ENCODE measurements at regions not wholly inside any gene's neighbourhood (a gene's known extent, or its start where the extent isn't known, plus 50 kb on each side); places are given as distances from the start of the nearest gene placed in this dataset.

DNA sequence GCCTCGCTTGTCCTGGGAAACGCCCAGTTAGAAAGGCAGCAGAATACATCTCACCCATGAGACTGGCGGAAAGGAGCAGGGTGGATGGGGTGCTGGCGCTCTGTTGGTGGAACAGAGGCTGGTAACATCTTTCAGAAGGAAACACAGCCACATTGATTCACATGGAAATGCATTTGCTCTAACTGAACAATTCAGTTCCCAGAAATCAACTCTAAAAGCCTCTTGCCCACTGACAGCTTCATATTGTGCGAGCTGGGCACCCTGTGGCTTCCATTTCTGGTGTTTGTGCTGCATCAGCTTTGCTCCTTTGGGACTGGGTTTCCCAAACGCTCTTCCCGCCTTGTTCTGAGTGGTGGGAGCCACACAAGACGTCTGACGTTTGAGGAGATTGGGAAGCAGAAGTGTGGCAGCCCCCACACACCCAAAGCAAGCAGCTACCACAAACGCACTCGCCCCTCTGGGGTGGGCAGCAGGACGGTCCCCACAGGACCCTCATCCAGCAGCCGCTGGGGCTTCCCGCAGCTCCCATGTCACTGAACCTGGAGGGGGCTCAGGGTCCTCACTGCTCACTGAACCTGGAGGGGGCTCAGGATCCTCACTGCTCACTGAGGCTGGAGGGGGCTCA is 229.5 kb downstream of the ERMARD start:
- H3K27ac ChIP-seq (ENCODE audit: low read depth, low read length, poor library complexity, severe bottlenecking), result no peak overlapping the region
- no peak for DNase-seq (ENCODE audit: low spot score)
- H3K4me3 ChIP-seq (ENCODE audit: low read depth, low read length, poor library complexity, severe bottlenecking), result no peak overlapping the region
- H3K9me3 ChIP-seq (ENCODE audit: low read depth, low read length, poor library complexity, severe bottlenecking), result no peaks in the 10 kb centered on the region
- POLR2A ChIA-PET (ENCODE audit: low non-redundant PET), result interaction anchor here (0.6 kb wide), 1 partner anchor 174 kb away, joined by 3 read pairs; no protein-coding TSS in a partner anchor
- BruUV-seq (replicated peaks), result no TSS peak
- no peaks in the 10 kb centered on the region for H3K4me1 ChIP-seq (ENCODE audit: insufficient read depth, low read length, poor library complexity, severe bottlenecking)
- CTCF ChIA-PET, result no interaction called here
- no peaks in the 10 kb centered on the region for H3K27me3 ChIP-seq (replicated peaks; ENCODE audit: insufficient read depth, low read depth, low read length, poor library complexity)
- intact Hi-C loops (cut with micrococcal nuclease; ENCODE audit: unreplicated experiment), result no loop called here
- TF ChIP-seq, protein P1, sequence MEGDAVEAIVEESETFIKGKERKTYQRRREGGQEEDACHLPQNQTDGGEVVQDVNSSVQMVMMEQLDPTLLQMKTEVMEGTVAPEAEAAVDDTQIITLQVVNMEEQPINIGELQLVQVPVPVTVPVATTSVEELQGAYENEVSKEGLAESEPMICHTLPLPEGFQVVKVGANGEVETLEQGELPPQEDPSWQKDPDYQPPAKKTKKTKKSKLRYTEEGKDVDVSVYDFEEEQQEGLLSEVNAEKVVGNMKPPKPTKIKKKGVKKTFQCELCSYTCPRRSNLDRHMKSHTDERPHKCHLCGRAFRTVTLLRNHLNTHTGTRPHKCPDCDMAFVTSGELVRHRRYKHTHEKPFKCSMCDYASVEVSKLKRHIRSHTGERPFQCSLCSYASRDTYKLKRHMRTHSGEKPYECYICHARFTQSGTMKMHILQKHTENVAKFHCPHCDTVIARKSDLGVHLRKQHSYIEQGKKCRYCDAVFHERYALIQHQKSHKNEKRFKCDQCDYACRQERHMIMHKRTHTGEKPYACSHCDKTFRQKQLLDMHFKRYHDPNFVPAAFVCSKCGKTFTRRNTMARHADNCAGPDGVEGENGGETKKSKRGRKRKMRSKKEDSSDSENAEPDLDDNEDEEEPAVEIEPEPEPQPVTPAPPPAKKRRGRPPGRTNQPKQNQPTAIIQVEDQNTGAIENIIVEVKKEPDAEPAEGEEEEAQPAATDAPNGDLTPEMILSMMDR (conservative IDR thresholded peaks at IDR 0.05; ENCODE audit: low read depth, low read length), result no peak
- no peak for TF ChIP-seq EZH2 (IDR thresholded peaks at IDR 0.05; ENCODE audit: borderline replicate concordance, low read depth, low read length, poor library complexity, severe bottlenecking)
- H3K36me3 ChIP-seq (ENCODE audit: insufficient read depth, low read length, poor library complexity, severe bottlenecking), result no peaks in the 10 kb centered on the region

DNA sequence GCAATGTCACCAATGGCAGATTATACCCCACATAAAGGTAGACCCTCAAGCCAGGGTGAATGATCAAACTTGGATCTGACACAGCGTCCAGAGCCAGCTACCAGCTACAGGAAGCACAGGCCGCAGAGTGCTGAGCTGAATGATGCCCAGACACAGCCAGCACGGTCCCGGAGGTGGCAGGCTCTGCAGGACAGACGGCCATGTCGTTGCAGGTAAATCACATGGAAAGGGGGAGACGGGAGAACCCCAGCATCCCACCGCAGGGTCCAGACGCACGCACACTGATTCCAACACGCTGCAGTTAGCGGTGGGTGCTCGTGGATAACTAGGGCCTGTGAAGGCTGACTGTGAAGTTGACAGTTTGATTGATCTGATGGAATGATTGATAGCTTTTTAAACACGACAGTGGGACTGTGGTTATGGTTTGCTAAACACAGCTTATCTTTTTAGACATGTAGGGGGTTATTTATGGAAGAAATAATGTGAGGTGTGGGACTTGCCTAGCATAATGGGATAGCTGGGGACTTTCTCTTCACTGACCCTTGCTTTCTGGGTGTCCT is 228.5 kb downstream of the ERMARD start:
- Histone ChIP-seq H3K9me3 (ENCODE audit: low read depth, low read length, poor library complexity, severe bottlenecking) (no peaks in the 10 kb centered on the region), H3K4me1 (ENCODE audit: insufficient read depth, low read length, poor library complexity, severe bottlenecking) (no peaks in the 10 kb centered on the region), H3K4me3 (ENCODE audit: low read depth, low read length, poor library complexity, severe bottlenecking) (no peak overlapping the region), H3K27ac (ENCODE audit: low read depth, low read length, poor library complexity, severe bottlenecking) (no peak overlapping the region), H3K36me3 (ENCODE audit: insufficient read depth, low read length, poor library complexity, severe bottlenecking) (no peaks in the 10 kb centered on the region), H3K27me3 (replicated peaks; ENCODE audit: insufficient read depth, low read depth, low read length, poor library complexity) (no peaks in the 10 kb centered on the region)
- TF ChIP-seq EZH2 (IDR thresholded peaks at IDR 0.05; ENCODE audit: borderline replicate concordance, low read depth, low read length, poor library complexity, severe bottlenecking), result no peak
- TF ChIP-seq, protein P1 (conservative IDR thresholded peaks at IDR 0.05; ENCODE audit: low read depth, low read length), result no peak
- intact Hi-C loops (cut with micrococcal nuclease; ENCODE audit: unreplicated experiment), result no loop called here
- no peak for DNase-seq (ENCODE audit: low spot score)
- POLR2A ChIA-PET (ENCODE audit: low non-redundant PET), result no interaction called here
- no TSS peak for BruUV-seq (replicated peaks)
- CTCF ChIA-PET, result no interaction called here

DNA sequence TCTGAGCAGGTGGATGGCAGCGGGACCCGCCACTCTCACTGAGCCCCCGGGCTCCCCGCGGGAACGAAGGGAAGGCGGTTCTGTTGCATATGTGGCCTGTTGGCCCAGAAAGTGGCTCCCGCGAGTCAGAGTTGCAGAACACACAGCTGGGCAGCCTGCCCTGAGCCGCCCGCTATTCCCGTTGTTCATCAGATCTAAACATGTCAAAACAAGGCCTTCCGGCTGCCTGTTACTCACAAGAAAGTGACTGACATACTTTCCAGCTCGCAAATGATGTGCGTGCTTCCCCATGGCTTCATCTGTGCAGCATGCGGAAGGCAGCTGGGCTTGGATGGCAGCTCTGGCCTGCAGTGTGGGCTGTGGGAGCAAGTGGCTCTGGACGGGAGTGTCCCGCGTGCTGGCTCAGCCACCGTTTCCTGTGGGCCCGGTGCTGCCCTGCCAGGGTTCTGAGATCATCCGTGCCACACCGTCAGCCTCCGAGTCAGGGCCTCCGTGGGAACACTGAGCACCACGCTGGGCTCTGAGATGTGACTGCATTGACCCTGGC is 227.3 kb downstream of the ERMARD start:
- Histone ChIP-seq H3K4me3 (ENCODE audit: low read depth, low read length, poor library complexity, severe bottlenecking) (no peak overlapping the region), H3K9me3 (ENCODE audit: low read depth, low read length, poor library complexity, severe bottlenecking) (no peaks in the 10 kb centered on the region), H3K4me1 (ENCODE audit: insufficient read depth, low read length, poor library complexity, severe bottlenecking) (no peaks in the 10 kb centered on the region), H3K36me3 (ENCODE audit: insufficient read depth, low read length, poor library complexity, severe bottlenecking) (no peaks in the 10 kb centered on the region), H3K27me3 (replicated peaks; ENCODE audit: insufficient read depth, low read depth, low read length, poor library complexity) (no peaks in the 10 kb centered on the region), H3K27ac (ENCODE audit: low read depth, low read length, poor library complexity, severe bottlenecking) (no peak overlapping the region)
- POLR2A ChIA-PET (ENCODE audit: low non-redundant PET), result no interaction called here
- CTCF ChIA-PET, result no interaction called here
- BruUV-seq (replicated peaks), result no TSS peak
- TF ChIP-seq, protein P1 (conservative IDR thresholded peaks at IDR 0.05; ENCODE audit: low read depth, low read length), result no peak
- TF ChIP-seq EZH2 (IDR thresholded peaks at IDR 0.05; ENCODE audit: borderline replicate concordance, low read depth, low read length, poor library complexity, severe bottlenecking), result no peak
- intact Hi-C loops (cut with micrococcal nuclease; ENCODE audit: unreplicated experiment), result no loop called here
- no peak for DNase-seq (ENCODE audit: low spot score)
